Activated CD4-positive, alpha-beta memory T cell treated with anti-CD3 and anti-CD28 coated beads, Interleukin-2, amount 10 ng/mL, durations not matched to agents 7 days and 5 days (primary cell): ENCODE measurements at regions not wholly inside any gene's neighbourhood (a gene's known extent, or its start where the extent isn't known, plus 50 kb on each side); places are given as distances from the start of the nearest gene placed in this dataset.

Experiments used
- CTCF ChIA-PET: fragments of 350-600 bp; sonication (Branson Sonifier 250); formaldehyde crosslinking; loops from one replicate; lab custom pipeline; 2021; ENCODE audit warnings: antibody characterized with exemption, inconsistent platforms; lab: Charles Lee
- POLR2A ChIA-PET: fragments of 350-600 bp; sonication (Branson Sonifier 250); formaldehyde crosslinking; loops from one replicate; lab custom pipeline; 2021; ENCODE audit warnings: antibody characterized with exemption; lab: Charles Lee
- DNase-seq: peaks from one replicate; pipeline ENCODE4 v3.0.0-alpha.2; 2020
- H3K27ac Mint-ChIP-seq: one replicate; pipeline ENCODE4 v1.8.0; 2021; ENCODE audit warnings: mild to moderate bottlenecking, mixed read lengths
- H3K27me3 Mint-ChIP-seq: one replicate; pipeline ENCODE4 v1.8.0; 2021; ENCODE audit warnings: mixed read lengths
- H3K36me3 Mint-ChIP-seq: one replicate; pipeline ENCODE4 v1.8.0; 2021; ENCODE audit warnings: low read depth, mixed read lengths
- H3K4me1 Mint-ChIP-seq: one replicate; pipeline ENCODE4 v1.8.0; 2021; ENCODE audit warnings: mixed read lengths
- H3K4me3 Mint-ChIP-seq: one replicate; pipeline ENCODE4 v1.8.0; 2021; ENCODE audit warnings: mild to moderate bottlenecking, mixed read lengths
- H3K9me3 Mint-ChIP-seq: one replicate; pipeline ENCODE4 v1.8.0; 2021; ENCODE audit warnings: mixed read lengths

GRCh38 chr20:60465439-60465838 lies 507.2 kb downstream of the CDH26 start:
- no peaks in the 10 kb centered on the region for H3K27me3 Mint-ChIP-seq
- H3K9me3 Mint-ChIP-seq = no peaks in the 10 kb centered on the region
- POLR2A ChIA-PET = no interaction called here
- H3K27ac Mint-ChIP-seq = no peak overlapping the region
- no peaks in the 10 kb centered on the region for H3K4me1 Mint-ChIP-seq
- no peak for DNase-seq
- no peak overlapping the region for H3K4me3 Mint-ChIP-seq
- H3K36me3 Mint-ChIP-seq = no peaks in the 10 kb centered on the region
- CTCF ChIA-PET = no interaction called here

- DNase-seq = no peak
- no peaks in the 10 kb centered on the region for H3K36me3 Mint-ChIP-seq
- H3K27ac Mint-ChIP-seq = no peak overlapping the region
- ChIA-PET POLR2A (no interaction called here), CTCF (no interaction called here)
- H3K27me3 Mint-ChIP-seq = no peaks in the 10 kb centered on the region
- H3K4me1 Mint-ChIP-seq = no peaks in the 10 kb centered on the region
- H3K9me3 Mint-ChIP-seq = no peaks in the 10 kb centered on the region
- no peak overlapping the region for H3K4me3 Mint-ChIP-seq
Measured at GRCh38 chr20:60465993-60466686, 507.9 kb downstream of the CDH26 start.

- DNase-seq = no peak
- Mint-ChIP-seq H3K9me3 (no peaks in the 10 kb centered on the region), H3K27me3 (no peaks in the 10 kb centered on the region), H3K4me1 (no peaks in the 10 kb centered on the region), H3K4me3 (no peak overlapping the region), H3K27ac (no peak overlapping the region), H3K36me3 (no peaks in the 10 kb centered on the region)
- ChIA-PET POLR2A (no interaction called here), CTCF (no interaction called here)
Measured at GRCh38 chr20:60466687-60467022, 508.4 kb downstream of the CDH26 start.

GRCh38 chr20:60467078-60467477 lies 508.9 kb downstream of the CDH26 start:
- Mint-ChIP-seq H3K9me3 (no peaks in the 10 kb centered on the region), H3K27me3 (no peaks in the 10 kb centered on the region), H3K27ac (no peak overlapping the region), H3K4me1 (no peaks in the 10 kb centered on the region), H3K36me3 (no peaks in the 10 kb centered on the region), H3K4me3 (no peak overlapping the region)
- no peak for DNase-seq
- ChIA-PET POLR2A (no interaction called here), CTCF (no interaction called here)

- H3K36me3 Mint-ChIP-seq = no peaks in the 10 kb centered on the region
- POLR2A ChIA-PET = no interaction called here
Measured at GRCh38 chr20:60467771-60468170, 509.5 kb downstream of the CDH26 start.

GRCh38 chr20:60469829-60470228 lies 511.6 kb downstream of the CDH26 start:
- H3K4me1 Mint-ChIP-seq = no peaks in the 10 kb centered on the region
- no peak overlapping the region for H3K27ac Mint-ChIP-seq
- H3K27me3 Mint-ChIP-seq = no peaks in the 10 kb centered on the region
- no peak for DNase-seq
- POLR2A ChIA-PET = interaction anchor here (1.1 kb wide), 1 partner anchor 9 kb away, joined by 3 read pairs; no protein-coding TSS in a partner anchor
- H3K4me3 Mint-ChIP-seq = no peak overlapping the region
- no peaks in the 10 kb centered on the region for H3K36me3 Mint-ChIP-seq
- no peaks in the 10 kb centered on the region for H3K9me3 Mint-ChIP-seq
- CTCF ChIA-PET = interaction anchor here (1.2 kb wide), 1 partner anchor 9 kb away, joined by 3 read pairs; no protein-coding TSS in a partner anchor

More at GRCh38 chr20:60467771-60468170, 509.5 kb downstream of the CDH26 start:
- Mint-ChIP-seq H3K27ac (no peak overlapping the region), H3K9me3 (no peaks in the 10 kb centered on the region), H3K4me3 (no peak overlapping the region), H3K27me3 (no peaks in the 10 kb centered on the region), H3K4me1 (no peaks in the 10 kb centered on the region)
- CTCF ChIA-PET = no interaction called here
- DNase-seq = no peak

- Mint-ChIP-seq H3K9me3 (no peaks in the 10 kb centered on the region), H3K36me3 (no peaks in the 10 kb centered on the region), H3K27ac (no peak overlapping the region), H3K4me3 (no peak overlapping the region), H3K4me1 (no peaks in the 10 kb centered on the region), H3K27me3 (no peaks in the 10 kb centered on the region)
- ChIA-PET CTCF (no interaction called here), POLR2A (no interaction called here)
- DNase-seq = no peak
Measured at GRCh38 chr20:60470366-60470765, 512.1 kb downstream of the CDH26 start.

- ChIA-PET CTCF (no interaction called here), POLR2A (no interaction called here)
- H3K27ac Mint-ChIP-seq = no peak overlapping the region
- no peaks in the 10 kb centered on the region for H3K36me3 Mint-ChIP-seq
- no peaks in the 10 kb centered on the region for H3K4me1 Mint-ChIP-seq
- no peaks in the 10 kb centered on the region for H3K9me3 Mint-ChIP-seq
- no peak overlapping the region for H3K4me3 Mint-ChIP-seq
- no peaks in the 10 kb centered on the region for H3K27me3 Mint-ChIP-seq
- DNase-seq = no peak
Measured at GRCh38 chr20:60473211-60473610, 515.0 kb downstream of the CDH26 start.

GRCh38 chr20:60474385-60474910 lies 516.2 kb downstream of the CDH26 start:
- DNase-seq = no peak
- no peaks in the 10 kb centered on the region for H3K9me3 Mint-ChIP-seq
- no peak overlapping the region for H3K4me3 Mint-ChIP-seq
- POLR2A ChIA-PET = no interaction called here
- no peaks in the 10 kb centered on the region for H3K36me3 Mint-ChIP-seq
- CTCF ChIA-PET = no interaction called here
- no peak overlapping the region for H3K27ac Mint-ChIP-seq
- no peaks in the 10 kb centered on the region for H3K4me1 Mint-ChIP-seq
- H3K27me3 Mint-ChIP-seq = no peaks in the 10 kb centered on the region

GRCh38 chr20:60476045-60476444 lies 517.8 kb downstream of the CDH26 start:
- H3K4me1 Mint-ChIP-seq = no peaks in the 10 kb centered on the region
- no peak for DNase-seq
- no peaks in the 10 kb centered on the region for H3K36me3 Mint-ChIP-seq
- ChIA-PET CTCF (no interaction called here), POLR2A (no interaction called here)
- H3K9me3 Mint-ChIP-seq = no peaks in the 10 kb centered on the region
- no peaks in the 10 kb centered on the region for H3K27me3 Mint-ChIP-seq
- H3K4me3 Mint-ChIP-seq = no peak overlapping the region
- no peak overlapping the region for H3K27ac Mint-ChIP-seq

- H3K36me3 Mint-ChIP-seq = no peaks in the 10 kb centered on the region
- CTCF ChIA-PET = no interaction called here
- no peaks in the 10 kb centered on the region for H3K4me1 Mint-ChIP-seq
- no peak overlapping the region for H3K4me3 Mint-ChIP-seq
- POLR2A ChIA-PET = no interaction called here
- no peaks in the 10 kb centered on the region for H3K27me3 Mint-ChIP-seq
- DNase-seq = no peak
- no peaks in the 10 kb centered on the region for H3K9me3 Mint-ChIP-seq
- no peak overlapping the region for H3K27ac Mint-ChIP-seq
Measured at GRCh38 chr20:60477958-60478357, 519.7 kb downstream of the CDH26 start.

GRCh38 chr20:60478533-60478932 lies 520.3 kb downstream of the CDH26 start:
- Mint-ChIP-seq H3K4me1 (no peaks in the 10 kb centered on the region), H3K36me3 (no peaks in the 10 kb centered on the region), H3K27ac (no peak overlapping the region), H3K9me3 (no peaks in the 10 kb centered on the region), H3K27me3 (no peaks in the 10 kb centered on the region), H3K4me3 (no peak overlapping the region)
- ChIA-PET POLR2A (interaction anchor here (0.9 kb wide), 1 partner anchor 9 kb away, joined by 3 read pairs; no protein-coding TSS in a partner anchor), CTCF (no interaction called here)
- DNase-seq = no peak

GRCh38 chr20:60480950-60481742 lies 522.9 kb downstream of the CDH26 start:
- peaks cover 2% of the 10 kb centered on the region for H3K9me3 Mint-ChIP-seq
- DNase-seq = no peak
- no peak overlapping the region for H3K27ac Mint-ChIP-seq
- H3K36me3 Mint-ChIP-seq = no peaks in the 10 kb centered on the region
- H3K27me3 Mint-ChIP-seq = no peaks in the 10 kb centered on the region
- no peaks in the 10 kb centered on the region for H3K4me1 Mint-ChIP-seq
- ChIA-PET POLR2A (no interaction called here), CTCF (no interaction called here)
- H3K4me3 Mint-ChIP-seq = no peak overlapping the region
